Type B pancreatic cell (in vitro differentiated cells): ENCODE measurements at regions not wholly inside any gene's neighbourhood (a gene's known extent, or its start where the extent isn't known, plus 50 kb on each side); places are given as distances from the start of the nearest gene placed in this dataset.

Experiments used
- DNase-seq: peaks from one replicate; pipeline ENCODE4 v3.0.0; 2021; ENCODE audit warnings: mixed read lengths; ENCODE audit not compliant: unreplicated experiment; ENCODE audit errors: extremely low spot score
- H3K27ac Mint-ChIP-seq: 2 replicates; pipeline ENCODE4 v1.8.0; 2021; ENCODE audit warnings: mild to moderate bottlenecking, mixed read lengths
- H3K27me3 Mint-ChIP-seq: 2 replicates; pipeline ENCODE4 v1.8.0; 2021; ENCODE audit warnings: mixed read lengths
- H3K36me3 Mint-ChIP-seq: 2 replicates; pipeline ENCODE4 v1.8.0; 2021; ENCODE audit warnings: mixed read lengths
- H3K4me1 Mint-ChIP-seq: one replicate; pipeline ENCODE4 v1.8.0; 2021; ENCODE audit warnings: mixed read lengths; ENCODE audit not compliant: unreplicated experiment
- H3K4me3 Mint-ChIP-seq: 2 replicates; pipeline ENCODE4 v1.8.0; 2021; ENCODE audit warnings: mild to moderate bottlenecking, mixed read lengths
- H3K9me3 Mint-ChIP-seq: 2 replicates; pipeline ENCODE4 v1.8.0; 2021; ENCODE audit warnings: mixed read lengths
- TF ChIP-seq, protein P1 (sequence below): fragments of 200-600 bp; sonication (generic); conservative IDR thresholded peaks from 2 replicates; pipeline ENCODE4 v1.5.0; 2021; ENCODE audit warnings: antibody characterized with exemption, mild to moderate bottlenecking

DNA sequence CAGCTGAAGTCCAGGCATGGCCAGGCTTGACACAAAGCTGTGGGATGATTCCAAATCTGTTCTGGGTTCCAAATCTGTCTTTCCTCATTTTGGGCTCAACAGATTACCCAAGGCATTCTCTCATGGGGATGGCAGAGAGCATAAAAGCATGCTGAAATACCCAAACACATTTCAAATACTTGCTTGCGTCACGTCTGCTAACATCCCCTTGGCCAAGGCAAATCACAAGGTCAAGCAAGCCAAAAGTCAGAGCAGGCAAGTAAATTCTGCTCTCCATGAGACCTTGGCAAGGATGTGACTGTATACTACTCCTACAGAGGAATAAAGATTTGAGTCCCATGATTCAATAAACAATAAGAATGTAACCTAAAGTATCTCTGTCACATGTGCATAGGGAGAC lies 306.7 kb downstream of the EPB41L4A start:
- H3K27me3 Mint-ChIP-seq = no peaks in the 10 kb centered on the region
- no peaks in the 10 kb centered on the region for H3K36me3 Mint-ChIP-seq
- no peaks in the 10 kb centered on the region for H3K9me3 Mint-ChIP-seq
- DNase-seq = no peak
- no peak overlapping the region for H3K27ac Mint-ChIP-seq
- TF ChIP-seq, protein P1, sequence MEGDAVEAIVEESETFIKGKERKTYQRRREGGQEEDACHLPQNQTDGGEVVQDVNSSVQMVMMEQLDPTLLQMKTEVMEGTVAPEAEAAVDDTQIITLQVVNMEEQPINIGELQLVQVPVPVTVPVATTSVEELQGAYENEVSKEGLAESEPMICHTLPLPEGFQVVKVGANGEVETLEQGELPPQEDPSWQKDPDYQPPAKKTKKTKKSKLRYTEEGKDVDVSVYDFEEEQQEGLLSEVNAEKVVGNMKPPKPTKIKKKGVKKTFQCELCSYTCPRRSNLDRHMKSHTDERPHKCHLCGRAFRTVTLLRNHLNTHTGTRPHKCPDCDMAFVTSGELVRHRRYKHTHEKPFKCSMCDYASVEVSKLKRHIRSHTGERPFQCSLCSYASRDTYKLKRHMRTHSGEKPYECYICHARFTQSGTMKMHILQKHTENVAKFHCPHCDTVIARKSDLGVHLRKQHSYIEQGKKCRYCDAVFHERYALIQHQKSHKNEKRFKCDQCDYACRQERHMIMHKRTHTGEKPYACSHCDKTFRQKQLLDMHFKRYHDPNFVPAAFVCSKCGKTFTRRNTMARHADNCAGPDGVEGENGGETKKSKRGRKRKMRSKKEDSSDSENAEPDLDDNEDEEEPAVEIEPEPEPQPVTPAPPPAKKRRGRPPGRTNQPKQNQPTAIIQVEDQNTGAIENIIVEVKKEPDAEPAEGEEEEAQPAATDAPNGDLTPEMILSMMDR = no peak
- no peak overlapping the region for H3K4me3 Mint-ChIP-seq
- H3K4me1 Mint-ChIP-seq = peaks cover 8% of the 10 kb centered on the region

DNA sequence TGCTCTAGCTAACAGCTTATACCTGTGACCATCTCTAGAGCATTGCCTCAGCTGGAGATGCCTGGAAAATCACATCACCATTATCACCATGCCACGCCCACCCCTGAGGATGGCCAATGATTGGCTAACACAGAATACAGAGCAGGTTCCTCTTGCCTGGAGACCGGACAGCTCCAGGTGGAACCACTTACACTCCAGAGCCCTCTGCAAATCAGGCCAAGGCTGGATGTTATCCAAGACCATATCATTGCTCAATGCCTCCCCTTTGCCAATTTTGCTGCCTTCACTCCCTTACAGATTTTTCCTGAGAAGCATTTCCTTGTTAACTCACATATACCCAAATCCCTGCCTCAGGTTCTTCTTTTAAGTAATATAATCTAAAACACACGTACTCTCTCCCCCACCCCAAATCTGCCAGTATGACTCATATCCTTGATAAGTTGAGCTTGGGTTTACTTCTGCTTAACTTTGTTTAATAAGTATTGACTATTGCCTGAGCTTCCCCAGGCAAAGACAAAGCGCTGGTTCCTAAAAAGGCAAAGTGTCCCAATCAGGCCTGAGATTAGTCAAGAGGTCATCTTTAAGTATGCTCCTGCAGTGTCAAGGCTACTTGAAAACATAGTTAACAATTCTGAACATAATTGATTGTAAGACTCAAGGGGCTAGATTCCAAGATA lies 309.6 kb downstream of the EPB41L4A start:
- no peaks in the 10 kb centered on the region for H3K36me3 Mint-ChIP-seq
- no peak overlapping the region for H3K27ac Mint-ChIP-seq
- TF ChIP-seq, protein P1 = no peak
- no peaks in the 10 kb centered on the region for H3K9me3 Mint-ChIP-seq
- no peaks in the 10 kb centered on the region for H3K27me3 Mint-ChIP-seq
- DNase-seq = no peak
- H3K4me3 Mint-ChIP-seq = no peak overlapping the region
- peaks cover 8% of the 10 kb centered on the region for H3K4me1 Mint-ChIP-seq

DNA sequence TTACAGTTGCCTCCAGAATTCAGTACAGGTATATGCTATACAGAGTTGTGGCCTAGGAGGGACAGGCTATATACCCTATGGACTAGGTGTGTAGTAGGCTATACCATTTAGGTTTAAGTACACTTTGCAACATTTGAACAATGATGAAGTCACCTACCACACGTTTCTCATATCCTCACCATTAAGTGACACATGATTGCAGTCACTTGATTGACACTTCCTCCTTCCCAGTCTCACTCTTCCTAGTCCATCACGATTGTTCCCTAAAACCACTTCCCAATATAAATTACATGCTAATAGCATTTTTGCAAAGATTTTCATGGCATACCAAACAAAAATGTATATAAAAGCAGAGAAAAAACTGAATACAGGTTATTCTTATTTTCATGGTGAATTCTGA lies 312.2 kb downstream of the EPB41L4A start:
- Mint-ChIP-seq H3K9me3 (no peaks in the 10 kb centered on the region), H3K27me3 (no peaks in the 10 kb centered on the region)
- TF ChIP-seq, protein P1 = no peak

DNA sequence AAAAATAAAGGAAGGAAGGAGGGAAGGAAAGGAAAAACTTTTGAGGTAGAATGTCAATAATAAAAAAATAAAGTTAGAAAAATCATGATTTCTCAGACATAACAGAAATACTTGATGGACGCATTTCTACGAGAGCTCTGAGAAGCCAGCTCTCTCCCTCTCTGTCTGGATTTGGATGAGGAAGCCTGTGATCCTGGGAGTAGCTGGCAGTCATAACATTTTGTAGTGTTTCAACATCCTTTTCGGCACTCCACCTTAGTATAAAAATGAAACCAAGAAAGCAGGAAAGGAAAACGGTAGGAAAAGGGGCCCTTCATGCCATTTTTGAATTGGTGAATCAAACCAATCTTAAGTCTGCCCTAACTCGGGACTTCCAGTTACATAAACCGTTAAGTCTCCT lies 321.3 kb downstream of the EPB41L4A start:
- TF ChIP-seq, protein P1 = no peak
- Mint-ChIP-seq H3K9me3 (peaks cover 11% of the 10 kb centered on the region), H3K4me3 (no peak overlapping the region), H3K27me3 (no peaks in the 10 kb centered on the region), H3K36me3 (no peaks in the 10 kb centered on the region), H3K4me1 (no peaks in the 10 kb centered on the region), H3K27ac (no peak overlapping the region)
- DNase-seq = no peak

More for the DNA sequence above, 312.2 kb downstream of the EPB41L4A start:
- DNase-seq = no peak
- Mint-ChIP-seq H3K4me3 (no peak overlapping the region), H3K4me1 (peaks cover 8% of the 10 kb centered on the region), H3K36me3 (no peaks in the 10 kb centered on the region), H3K27ac (no peak overlapping the region)

DNA sequence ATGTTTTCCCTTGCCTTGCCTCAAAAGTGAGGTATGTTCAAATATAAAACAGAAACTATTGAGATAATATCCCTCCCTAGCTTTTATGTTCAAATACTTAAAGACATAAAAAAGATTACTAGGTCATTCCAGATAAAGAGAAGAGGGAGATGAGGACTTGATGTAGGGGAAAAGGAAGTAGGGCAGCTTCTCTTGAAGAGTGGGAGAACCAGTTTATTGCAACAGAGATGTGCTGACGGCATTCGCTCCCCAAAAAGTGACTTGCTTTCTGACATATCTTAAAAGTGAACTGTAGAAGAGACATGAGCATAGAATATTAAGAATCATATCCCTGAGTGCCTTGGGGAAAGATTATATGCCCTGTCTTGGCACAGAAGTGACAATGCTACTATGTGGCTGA lies 330.2 kb upstream of the NREP start:
- no peak overlapping the region for H3K4me3 Mint-ChIP-seq
- H3K27ac Mint-ChIP-seq = no peak overlapping the region
- H3K9me3 Mint-ChIP-seq = no peaks in the 10 kb centered on the region
- TF ChIP-seq, protein P1 = no peak
- H3K27me3 Mint-ChIP-seq = no peaks in the 10 kb centered on the region
- no peaks in the 10 kb centered on the region for H3K4me1 Mint-ChIP-seq
- H3K36me3 Mint-ChIP-seq = no peaks in the 10 kb centered on the region
- DNase-seq = no peak

DNA sequence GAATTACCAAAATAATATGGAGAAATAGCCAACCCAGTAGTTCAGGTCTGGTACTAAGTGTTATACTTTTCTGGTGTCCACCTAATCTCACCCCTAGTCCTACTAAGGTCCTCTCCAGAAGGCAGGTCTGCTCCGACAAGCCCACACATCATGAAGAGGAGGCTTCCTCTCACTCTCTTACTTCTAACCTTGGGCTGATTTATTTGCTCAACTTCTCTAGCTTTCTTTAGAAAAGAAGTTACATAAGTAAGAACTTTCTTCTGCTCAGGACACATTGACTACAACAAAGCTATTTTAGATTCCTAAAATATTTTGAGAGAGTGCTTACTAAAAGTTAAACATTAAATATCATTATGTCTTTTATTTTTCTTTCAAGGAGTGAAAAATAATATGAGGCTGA lies 329.7 kb upstream of the NREP start:
- Mint-ChIP-seq H3K36me3 (no peaks in the 10 kb centered on the region), H3K4me1 (no peaks in the 10 kb centered on the region), H3K27me3 (no peaks in the 10 kb centered on the region), H3K4me3 (no peak overlapping the region), H3K9me3 (no peaks in the 10 kb centered on the region), H3K27ac (no peak overlapping the region)
- DNase-seq = no peak
- TF ChIP-seq, protein P1 = no peak
